HG02981 (cell line): ENCODE measurements at regions not wholly inside any gene's neighbourhood (a gene's known extent, or its start where the extent isn't known, plus 50 kb on each side); places are given as distances from the start of the nearest gene placed in this dataset.

Experiments used
- ATAC-seq: cut with Tn5 transposase; IDR thresholded peaks from one replicate; pipeline ENCODE4 v1.9.1; 2021; ENCODE audit warnings: mild to moderate bottlenecking, moderate library complexity; ENCODE audit not compliant: unreplicated experiment

- ATAC-seq, result no peak
These were observed 88.3 kb downstream of the ANKRD60 start for GRCh38 chr20:58139849-58140786.

- ATAC-seq, result no peak
These were observed 90.1 kb downstream of the ANKRD60 start for GRCh38 chr20:58138395-58138794.

- no peak for ATAC-seq
These were observed 90.7 kb downstream of the ANKRD60 start for GRCh38 chr20:58137651-58138265.

GRCh38 chr20:58137236-58137635, 91.2 kb downstream of the ANKRD60 start:
- no peak for ATAC-seq

GRCh38 chr20:58136149-58136484, 92.3 kb downstream of the ANKRD60 start:
- ATAC-seq, result no peak

- ATAC-seq, result no peak
These were observed 92.9 kb downstream of the ANKRD60 start for GRCh38 chr20:58135441-58136148.

GRCh38 chr20:58133020-58133808, 95.2 kb downstream of the ANKRD60 start:
- ATAC-seq, result no peak

- no peak for ATAC-seq
These were observed 96.8 kb downstream of the ANKRD60 start for GRCh38 chr20:58131551-58132142.

- no peak for ATAC-seq
These were observed 97.3 kb downstream of the ANKRD60 start for GRCh38 chr20:58131151-58131550.

GRCh38 chr20:58130581-58130980, 97.9 kb downstream of the ANKRD60 start:
- ATAC-seq, result no peak

GRCh38 chr20:58130156-58130555, 98.3 kb downstream of the ANKRD60 start:
- no peak for ATAC-seq

- no peak for ATAC-seq
These were observed 98.7 kb downstream of the ANKRD60 start for GRCh38 chr20:58129721-58130151.

GRCh38 chr20:58128635-58129625, 99.5 kb downstream of the ANKRD60 start:
- no peak for ATAC-seq

GRCh38 chr20:58127701-58128111, 100.7 kb downstream of the ANKRD60 start:
- ATAC-seq, result no peak

GRCh38 chr20:58125726-58126125, 102.7 kb downstream of the ANKRD60 start:
- ATAC-seq, result no peak

GRCh38 chr20:58117944-58118343, 110.5 kb downstream of the ANKRD60 start:
- no peak for ATAC-seq

GRCh38 chr20:58116505-58116904, 111.9 kb downstream of the ANKRD60 start:
- no peak for ATAC-seq

- no peak for ATAC-seq
These were observed 114.7 kb downstream of the ANKRD60 start for GRCh38 chr20:58113716-58114115.
